OCI-LY3 (cell line): ENCODE measurements at regions not wholly inside any gene's neighbourhood (a gene's known extent, or its start where the extent isn't known, plus 50 kb on each side); places are given as distances from the start of the nearest gene placed in this dataset.

Experiments
- EZH2phosphoT487 ChIP-seq: fragments of 200-600 bp; shearing (Covaris generic); IDR thresholded peaks from 2 replicates; pipeline ENCODE4 v1.6.1; 2018; ENCODE audit warnings: antibody characterized with exemption, mixed run types, low read depth
- TF ChIP-seq, protein P1 (sequence below): fragments of 200-600, 300-600 bp; sonication (generic); IDR thresholded peaks from 2 replicates; pipeline ENCODE4 v1.5.1; 2014; ENCODE audit warnings: antibody characterized with exemption, low read length, low read depth

GRCh38 chr7:46508583-46508982 is 587.5 kb upstream of the IGFBP3 start:
- TF ChIP-seq, protein P1, sequence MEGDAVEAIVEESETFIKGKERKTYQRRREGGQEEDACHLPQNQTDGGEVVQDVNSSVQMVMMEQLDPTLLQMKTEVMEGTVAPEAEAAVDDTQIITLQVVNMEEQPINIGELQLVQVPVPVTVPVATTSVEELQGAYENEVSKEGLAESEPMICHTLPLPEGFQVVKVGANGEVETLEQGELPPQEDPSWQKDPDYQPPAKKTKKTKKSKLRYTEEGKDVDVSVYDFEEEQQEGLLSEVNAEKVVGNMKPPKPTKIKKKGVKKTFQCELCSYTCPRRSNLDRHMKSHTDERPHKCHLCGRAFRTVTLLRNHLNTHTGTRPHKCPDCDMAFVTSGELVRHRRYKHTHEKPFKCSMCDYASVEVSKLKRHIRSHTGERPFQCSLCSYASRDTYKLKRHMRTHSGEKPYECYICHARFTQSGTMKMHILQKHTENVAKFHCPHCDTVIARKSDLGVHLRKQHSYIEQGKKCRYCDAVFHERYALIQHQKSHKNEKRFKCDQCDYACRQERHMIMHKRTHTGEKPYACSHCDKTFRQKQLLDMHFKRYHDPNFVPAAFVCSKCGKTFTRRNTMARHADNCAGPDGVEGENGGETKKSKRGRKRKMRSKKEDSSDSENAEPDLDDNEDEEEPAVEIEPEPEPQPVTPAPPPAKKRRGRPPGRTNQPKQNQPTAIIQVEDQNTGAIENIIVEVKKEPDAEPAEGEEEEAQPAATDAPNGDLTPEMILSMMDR = no peak
- TF ChIP-seq EZH2phosphoT487 = no peak
